Erythroblast (primary cell): ENCODE measurements at regions not wholly inside any gene's neighbourhood (a gene's known extent, or its start where the extent isn't known, plus 50 kb on each side); places are given as distances from the start of the nearest gene placed in this dataset.

Source experiments
- GATA1 ChIP-seq: IDR thresholded peaks from 2 replicates; pipeline ENCODE4 v1.6.1; 2011; ENCODE audit warnings: low read depth, mild to moderate bottlenecking, control low read depth, low read length, moderate library complexity
- POLR2A ChIP-seq: IDR thresholded peaks from 2 replicates; pipeline ENCODE4 v1.6.1; 2011; ENCODE audit warnings: mild to moderate bottlenecking, low read length

- no peak for TF ChIP-seq POLR2A
- no peak for TF ChIP-seq GATA1
These were observed 110.8 kb upstream of the C1QTNF9B start for GRCh38 chr13:24007979-24008620.
